ENCODE measurements at regions not wholly inside any gene's neighbourhood (a gene's known extent, or its start where the extent isn't known, plus 50 kb on each side); places are given as distances from the start of the nearest gene placed in this dataset.

- TF ChIP-seq EZH2 (IDR thresholded peaks at IDR 0.05; ENCODE audit: insufficient read depth, poor library complexity, severe bottlenecking), result no peak
- TF ChIP-seq EZH2phosphoT487 (IDR thresholded peaks at IDR 0.05; ENCODE audit: insufficient read depth, low read depth), result no peak
These were observed 758.7 kb downstream of the BRD1 start for GRCh38 chr22:49068861-49069500.
